ENCODE measurements at regions not wholly inside any gene's neighbourhood (a gene's known extent, or its start where the extent isn't known, plus 50 kb on each side); places are given as distances from the start of the nearest gene placed in this dataset.

DNA sequence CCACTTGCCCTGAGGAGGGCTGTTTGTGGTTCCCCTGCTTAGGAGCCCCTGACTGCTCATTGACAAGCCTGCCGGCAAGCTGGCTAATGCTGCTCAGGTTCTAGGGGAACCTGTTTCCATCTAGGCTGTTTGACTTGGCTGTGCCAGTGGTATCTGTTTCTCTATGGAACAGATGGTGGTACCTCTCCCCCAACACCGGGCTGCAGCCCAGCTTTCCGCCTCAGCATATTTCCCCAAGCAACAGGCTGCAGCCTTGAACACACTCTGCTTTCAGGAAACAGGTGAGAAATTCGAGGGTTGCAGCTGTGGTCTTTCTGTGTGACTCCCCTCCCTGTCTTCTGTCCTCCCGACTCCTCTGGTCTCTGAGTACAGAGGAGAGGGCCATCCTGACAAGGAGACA is 132.3 kb downstream of the TMEM132E start:
- no peak for DNase-seq (ENCODE audit: low read depth in 2 of 2)

GRCh38 chr17:34710226-34710625 is 130.8 kb downstream of the TMEM132E start:
- no peak for DNase-seq (ENCODE audit: low read depth in 2 of 2)

DNA sequence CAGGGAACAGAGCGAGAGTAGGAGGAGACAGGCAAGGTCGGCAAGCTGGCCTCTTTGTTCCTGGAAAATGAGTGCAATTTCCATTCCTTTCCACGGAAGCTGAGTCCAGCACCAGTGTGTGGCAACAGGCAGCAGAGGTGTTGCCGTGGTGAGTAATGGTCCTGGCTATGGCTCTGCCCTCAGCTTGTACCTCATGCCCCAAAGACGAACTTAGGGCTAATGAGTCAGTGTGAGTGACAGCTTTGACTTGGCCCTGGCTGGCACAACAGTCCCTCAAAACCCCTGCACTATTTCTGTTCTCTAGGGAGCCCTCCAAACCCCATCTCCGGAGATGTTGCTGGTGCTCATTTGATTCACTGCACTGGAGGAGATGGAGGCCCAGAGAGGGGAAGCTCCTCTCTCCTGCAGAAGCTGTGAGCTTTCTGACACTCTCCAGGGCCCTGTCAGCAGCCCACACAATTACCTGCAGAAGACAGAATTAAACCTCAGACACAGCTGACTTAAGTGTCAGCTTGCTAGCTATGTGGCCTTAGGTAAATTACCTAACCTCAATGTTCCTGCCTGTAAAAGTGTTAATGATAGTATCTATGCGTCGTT is 129.9 kb downstream of the TMEM132E start:
- no peak for DNase-seq (ENCODE audit: low read depth in 2 of 2)

- DNase-seq (ENCODE audit: low read depth in 2 of 2): no peak
Measured at GRCh38 chr17:34706029-34706428, 126.6 kb downstream of the TMEM132E start.

DNA sequence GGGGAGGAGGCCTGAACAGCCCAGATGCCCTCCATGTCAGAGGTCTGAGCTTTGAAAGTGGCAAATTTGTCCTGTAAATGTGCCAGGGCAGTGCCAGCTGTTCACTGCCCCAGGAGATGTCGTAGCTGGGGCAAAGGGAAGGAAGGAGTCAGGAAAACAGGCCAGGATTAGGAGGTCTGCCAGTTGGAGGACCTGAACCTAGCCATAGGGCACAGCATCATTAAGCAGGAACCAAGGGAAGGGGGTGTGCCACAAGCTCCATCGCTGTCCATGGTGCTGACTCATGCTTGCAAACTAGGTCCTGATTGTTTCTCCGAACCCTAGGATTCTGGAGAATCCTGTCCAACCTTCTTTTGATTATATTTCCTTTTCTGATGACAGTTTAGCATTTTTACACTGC is 124.2 kb downstream of the TMEM132E start:
- peak in 1 of 2 experiments; percentile 2 for DNase-seq (ENCODE audit: low read depth in 2 of 2)

GRCh38 chr17:34699181-34699580 is 119.8 kb downstream of the TMEM132E start:
- no peak for DNase-seq (ENCODE audit: low read depth in 2 of 2)

- DNase-seq (ENCODE audit: low read depth in 2 of 2): no peak
Measured at GRCh38 chr17:34692920-34693319, 113.5 kb downstream of the TMEM132E start.

Measured in fibroblast of skin of left biceps (primary cell).